ENCODE measurements at regions not wholly inside any gene's neighbourhood (a gene's known extent, or its start where the extent isn't known, plus 50 kb on each side); places are given as distances from the start of the nearest gene placed in this dataset.

GRCh38 chr22:44364751-44365130 lies 52.0 kb upstream of the SHISAL1 start:
- no peak overlapping the region for H2AFZ ChIP-seq (ENCODE audit: low read depth, low read length)
- H3K4me3 ChIP-seq (ENCODE audit: low read length): no peak overlapping the region
- H3F3A ChIP-seq (ENCODE audit: insufficient read depth, low read length, poor library complexity, severe bottlenecking): no peaks in the 10 kb centered on the region
- no peak overlapping the region for H3K27ac ChIP-seq (ENCODE audit: low read length)
- H3K27me3 ChIP-seq (ENCODE audit: insufficient read depth, low read depth, low read length): no peaks in the 10 kb centered on the region
- H3K9me2 ChIP-seq (ENCODE audit: insufficient read depth, low read length): no peaks in the 10 kb centered on the region
- no peaks in the 10 kb centered on the region for H3K36me3 ChIP-seq (ENCODE audit: insufficient read depth, low read length)
- H3K4me2 ChIP-seq (ENCODE audit: low read length): no peak overlapping the region
- H3K79me2 ChIP-seq (replicated peaks; ENCODE audit: insufficient read depth, low read length): no peaks in the 10 kb centered on the region
- no peaks in the 10 kb centered on the region for H3K9me3 ChIP-seq (ENCODE audit: low read length)
- no peak overlapping the region for H3K9ac ChIP-seq (ENCODE audit: low read length)
- H4K20me1 ChIP-seq (ENCODE audit: insufficient read depth): no peaks in the 10 kb centered on the region
- TF ChIP-seq TAF1 (IDR thresholded peaks at IDR 0.05; ENCODE audit: low read depth) (no peak), MXI1 (conservative IDR thresholded peaks at IDR 0.05; ENCODE audit: poor library complexity, severe bottlenecking) (no peak), CTCF (IDR thresholded peaks at IDR 0.05; ENCODE audit: poor library complexity, severe bottlenecking) (no peak)

GRCh38 chr22:44363980-44364750 lies 51.4 kb upstream of the SHISAL1 start:
- Histone ChIP-seq H3K27me3 (ENCODE audit: insufficient read depth, low read depth, low read length) (no peaks in the 10 kb centered on the region), H3K9ac (ENCODE audit: low read length) (no peak overlapping the region), H3F3A (ENCODE audit: insufficient read depth, low read length, poor library complexity, severe bottlenecking) (no peaks in the 10 kb centered on the region), H3K79me2 (replicated peaks; ENCODE audit: insufficient read depth, low read length) (no peaks in the 10 kb centered on the region), H3K36me3 (ENCODE audit: insufficient read depth, low read length) (no peaks in the 10 kb centered on the region), H3K4me3 (ENCODE audit: low read length) (no peak overlapping the region), H4K20me1 (ENCODE audit: insufficient read depth) (no peaks in the 10 kb centered on the region), H3K4me2 (ENCODE audit: low read length) (no peak overlapping the region), H2AFZ (ENCODE audit: low read depth, low read length) (no peak overlapping the region), H3K27ac (ENCODE audit: low read length) (no peak overlapping the region), H3K9me2 (ENCODE audit: insufficient read depth, low read length) (no peaks in the 10 kb centered on the region), H3K9me3 (ENCODE audit: low read length) (no peaks in the 10 kb centered on the region)
- TF ChIP-seq EZH2 (IDR thresholded peaks at IDR 0.05; ENCODE audit: borderline replicate concordance, insufficient read depth, low read length, poor library complexity, severe bottlenecking): no peak
- no peak for TF ChIP-seq MXI1 (conservative IDR thresholded peaks at IDR 0.05; ENCODE audit: poor library complexity, severe bottlenecking)
- no peak for TF ChIP-seq TAF1 (IDR thresholded peaks at IDR 0.05; ENCODE audit: low read depth)
- no peak for TF ChIP-seq CTCF (IDR thresholded peaks at IDR 0.05; ENCODE audit: poor library complexity, severe bottlenecking)
- TF ChIP-seq EP300 (conservative IDR thresholded peaks at IDR 0.05; ENCODE audit: poor library complexity, severe bottlenecking): no peak
- TF ChIP-seq POLR2AphosphoS5 (IDR thresholded peaks at IDR 0.05): no peak

- H3K4me3 ChIP-seq (ENCODE audit: low read length): no peak overlapping the region
- no peaks in the 10 kb centered on the region for H3K36me3 ChIP-seq (ENCODE audit: insufficient read depth, low read length)
- H2AFZ ChIP-seq (ENCODE audit: low read depth, low read length): no peak overlapping the region
- no peaks in the 10 kb centered on the region for H3K27me3 ChIP-seq (ENCODE audit: insufficient read depth, low read depth, low read length)
- no peak overlapping the region for H3K9ac ChIP-seq (ENCODE audit: low read length)
- no peaks in the 10 kb centered on the region for H4K20me1 ChIP-seq (ENCODE audit: insufficient read depth)
- no peak for TF ChIP-seq SMC3 (conservative IDR thresholded peaks at IDR 0.05; ENCODE audit: poor library complexity)
- H3K9me3 ChIP-seq (ENCODE audit: low read length): no peaks in the 10 kb centered on the region
- H3K27ac ChIP-seq (ENCODE audit: low read length): no peak overlapping the region
- no peaks in the 10 kb centered on the region for H3F3A ChIP-seq (ENCODE audit: insufficient read depth, low read length, poor library complexity, severe bottlenecking)
- no peaks in the 10 kb centered on the region for H3K79me2 ChIP-seq (replicated peaks; ENCODE audit: insufficient read depth, low read length)
- H3K4me2 ChIP-seq (ENCODE audit: low read length): no peak overlapping the region
- H3K9me2 ChIP-seq (ENCODE audit: insufficient read depth, low read length): no peaks in the 10 kb centered on the region
Measured at GRCh38 chr22:44363013-44363979, 50.5 kb upstream of the SHISAL1 start.
